CD1c-positive myeloid dendritic cell (primary cell): ENCODE measurements at regions not wholly inside any gene's neighbourhood (a gene's known extent, or its start where the extent isn't known, plus 50 kb on each side); places are given as distances from the start of the nearest gene placed in this dataset.
"Not testable (repeated sequence)": the region's sequence is repeated elsewhere in the genome, so short reads cannot be mapped to it uniquely, and the experiment has no call there.

Source experiments
- DNase-seq: peaks from one replicate; pipeline ENCODE4 v3.0.0-alpha.2; 2016; ENCODE audit errors: extremely low spot score

GRCh38 chr6:40152196-40152595 is 217.9 kb upstream of the MOCS1 start:
- no peak for DNase-seq

GRCh38 chr6:40148882-40149573 is 214.8 kb upstream of the MOCS1 start:
- DNase-seq, result peak; percentile 40

- no peak for DNase-seq
Observed at GRCh38 chr6:40146902-40147301, 212.6 kb upstream of the MOCS1 start.

GRCh38 chr6:40139447-40139846 is 205.2 kb upstream of the MOCS1 start:
- DNase-seq, result no peak

- peak; percentile 68 for DNase-seq
Observed at GRCh38 chr6:40138273-40138720, 204.0 kb upstream of the MOCS1 start.

GRCh38 chr6:40135491-40136072 is 201.3 kb upstream of the MOCS1 start:
- no peak for DNase-seq

- DNase-seq, result not testable (repeated sequence)
Observed at GRCh38 chr6:40133981-40134380, 199.7 kb upstream of the MOCS1 start.

- no peak for DNase-seq
Observed at GRCh38 chr6:40131675-40132074, 197.4 kb upstream of the MOCS1 start.

- DNase-seq, result no peak
Observed at GRCh38 chr6:40128127-40128526, 193.9 kb upstream of the MOCS1 start.

- no peak for DNase-seq
Observed at GRCh38 chr6:40125680-40126394, 191.6 kb upstream of the MOCS1 start.

- no peak for DNase-seq
Observed at GRCh38 chr6:40124924-40125323, 190.7 kb upstream of the MOCS1 start.

- DNase-seq, result no peak
Observed at GRCh38 chr6:40116832-40117231, 182.6 kb upstream of the MOCS1 start.

GRCh38 chr6:40112350-40112749 is 178.1 kb upstream of the MOCS1 start:
- no peak for DNase-seq

GRCh38 chr6:40108736-40109135 is 174.5 kb upstream of the MOCS1 start:
- no peak for DNase-seq

GRCh38 chr6:40106840-40107239 is 172.6 kb upstream of the MOCS1 start:
- DNase-seq, result no peak

- DNase-seq, result no peak
Observed at GRCh38 chr6:40098774-40099173, 164.5 kb upstream of the MOCS1 start.

GRCh38 chr6:40097590-40097989 is 163.3 kb upstream of the MOCS1 start:
- no peak for DNase-seq

GRCh38 chr6:40083141-40083920 is 149.1 kb upstream of the MOCS1 start:
- no peak for DNase-seq

- DNase-seq, result no peak
Observed at GRCh38 chr6:40082278-40083043, 148.2 kb upstream of the MOCS1 start.

GRCh38 chr6:40077736-40078135 is 143.5 kb upstream of the MOCS1 start:
- DNase-seq, result no peak

GRCh38 chr6:40077315-40077714 is 143.1 kb upstream of the MOCS1 start:
- DNase-seq, result no peak
